A673 (cell line): ENCODE measurements at regions not wholly inside any gene's neighbourhood (a gene's known extent, or its start where the extent isn't known, plus 50 kb on each side); places are given as distances from the start of the nearest gene placed in this dataset.

Experiments used
- CTCF ChIP-seq: fragments of 300-800, 200-600 bp; sonication (generic); conservative IDR thresholded peaks from 2 replicates; pipeline ENCODE4 v1.5.1; 2017; ENCODE audit warnings: low read depth, mild to moderate bottlenecking, antibody characterized with exemption, low read length, moderate library complexity, mixed read lengths
- EZH2 ChIP-seq: fragments of 200-600 bp; sonication (generic); IDR thresholded peaks from 2 replicates; pipeline ENCODE4 v1.6.1; 2017; ENCODE audit warnings: borderline replicate concordance, low read depth, mild to moderate bottlenecking, mixed read lengths, antibody characterized with exemption, low read length; ENCODE audit not compliant: poor library complexity, severe bottlenecking

- no peak for TF ChIP-seq EZH2
- TF ChIP-seq CTCF = no peak
Observed at GRCh38 chr3:118806423-118806822, 228.2 kb downstream of the IGSF11 start.
